HG02763 (cell line): ENCODE measurements at regions not wholly inside any gene's neighbourhood (a gene's known extent, or its start where the extent isn't known, plus 50 kb on each side); places are given as distances from the start of the nearest gene placed in this dataset.
A peak's percentile ranks its signal among the peaks of the same experiment; 100 is the strongest.

Experiments used
- ATAC-seq: cut with Tn5 transposase; IDR thresholded peaks from one replicate; pipeline ENCODE4 v1.9.1; 2021; ENCODE audit warnings: mild to moderate bottlenecking, moderate library complexity; ENCODE audit not compliant: unreplicated experiment

GRCh38 chr3:59451800-59452746, 402.2 kb upstream of the CFAP20DC start:
- no peak for ATAC-seq

GRCh38 chr3:59450946-59451763, 401.3 kb upstream of the CFAP20DC start:
- ATAC-seq = peak; percentile 95

GRCh38 chr3:59450437-59450836, 400.6 kb upstream of the CFAP20DC start:
- ATAC-seq = no peak

- ATAC-seq = no peak
Observed at GRCh38 chr3:59446775-59447465, 397.1 kb upstream of the CFAP20DC start.

GRCh38 chr3:59444676-59445075, 394.9 kb upstream of the CFAP20DC start:
- no peak for ATAC-seq

GRCh38 chr3:59444294-59444671, 394.5 kb upstream of the CFAP20DC start:
- ATAC-seq = no peak

GRCh38 chr3:59443618-59444293, 393.9 kb upstream of the CFAP20DC start:
- no peak for ATAC-seq

GRCh38 chr3:59442046-59442445, 392.2 kb upstream of the CFAP20DC start:
- no peak for ATAC-seq

GRCh38 chr3:59440285-59441028, 390.6 kb upstream of the CFAP20DC start:
- no peak for ATAC-seq

- no peak for ATAC-seq
Observed at GRCh38 chr3:59438492-59438891, 388.7 kb upstream of the CFAP20DC start.

GRCh38 chr3:59436164-59436958, 386.5 kb upstream of the CFAP20DC start:
- ATAC-seq = no peak

GRCh38 chr3:59433546-59433945, 383.7 kb upstream of the CFAP20DC start:
- no peak for ATAC-seq

GRCh38 chr3:59432665-59433064, 382.8 kb upstream of the CFAP20DC start:
- no peak for ATAC-seq

- no peak for ATAC-seq
Observed at GRCh38 chr3:59430341-59430740, 380.5 kb upstream of the CFAP20DC start.

GRCh38 chr3:59429198-59429597, 379.4 kb upstream of the CFAP20DC start:
- ATAC-seq = no peak

GRCh38 chr3:59426821-59427565, 377.2 kb upstream of the CFAP20DC start:
- ATAC-seq = no peak

GRCh38 chr3:59425942-59426341, 376.1 kb upstream of the CFAP20DC start:
- ATAC-seq = no peak

GRCh38 chr3:59425371-59425770, 375.5 kb upstream of the CFAP20DC start:
- ATAC-seq = no peak
